Hematopoietic multipotent progenitor cell (in vitro differentiated cells): ENCODE measurements at regions not wholly inside any gene's neighbourhood (a gene's known extent, or its start where the extent isn't known, plus 50 kb on each side); places are given as distances from the start of the nearest gene placed in this dataset.

Experiments used
- DNase-seq, 3 donors: peaks; one replicate each; pipeline ENCODE4 v3.0.0-alpha.2; 2011 to 2015; ENCODE audit warnings: low read depth in 2 of 3, low spot score in 2 of 3

GRCh38 chr17:413706-414380, 61.2 kb upstream of the RPH3AL start:
- DNase-seq, result peak in 2 of 3 donors; percentile 96 to 99

- DNase-seq, result peak in 1 of 3 donors; percentile 42
Observed at GRCh38 chr17:413016-413350, 60.4 kb upstream of the RPH3AL start.

- peak in 2 of 3 donors; percentile 71 to 89 for DNase-seq
Observed at GRCh38 chr17:412211-413015, 59.8 kb upstream of the RPH3AL start.

GRCh38 chr17:411421-412120, 59.0 kb upstream of the RPH3AL start:
- DNase-seq, result no peak

- DNase-seq, result peak in 2 of 3 donors; percentile 37 to 58
Observed at GRCh38 chr17:410543-411401, 58.2 kb upstream of the RPH3AL start.

- peak; percentile 99 to 100 (median 99) for DNase-seq
Observed at GRCh38 chr17:409848-410542, 57.4 kb upstream of the RPH3AL start.

GRCh38 chr17:409308-409847, 56.8 kb upstream of the RPH3AL start:
- no peak for DNase-seq

- no peak for DNase-seq
Observed at GRCh38 chr17:404703-405102, 52.1 kb upstream of the RPH3AL start.
